GM12892 (cell line): ENCODE measurements at regions not wholly inside any gene's neighbourhood (a gene's known extent, or its start where the extent isn't known, plus 50 kb on each side); places are given as distances from the start of the nearest gene placed in this dataset.

ENCODE experiments used
- DNase-seq: peaks from one replicate; pipeline ENCODE4 v3.0.0; 2011; ENCODE audit not compliant: insufficient read length
- FAIRE-seq: peaks from 2 replicates; lab custom pipeline; 2011; peaks lifted over from hg19 to GRCh38; lab: Jason Lieb, UNC
- POLR2A ChIP-seq: IDR thresholded peaks from 2 replicates; pipeline ENCODE4 v1.6.1; 2011; ENCODE audit warnings: low read depth, low read length, control low read depth
- POLR2AphosphoS5 ChIP-seq: IDR thresholded peaks from 2 replicates; pipeline ENCODE4 v1.6.1; 2011; ENCODE audit warnings: low read depth, low read length, control low read depth
- TAF1 ChIP-seq: IDR thresholded peaks from 2 replicates; pipeline ENCODE4 v1.6.1; 2011; ENCODE audit warnings: low read depth, mild to moderate bottlenecking, control low read depth, low read length, borderline replicate concordance

DNA sequence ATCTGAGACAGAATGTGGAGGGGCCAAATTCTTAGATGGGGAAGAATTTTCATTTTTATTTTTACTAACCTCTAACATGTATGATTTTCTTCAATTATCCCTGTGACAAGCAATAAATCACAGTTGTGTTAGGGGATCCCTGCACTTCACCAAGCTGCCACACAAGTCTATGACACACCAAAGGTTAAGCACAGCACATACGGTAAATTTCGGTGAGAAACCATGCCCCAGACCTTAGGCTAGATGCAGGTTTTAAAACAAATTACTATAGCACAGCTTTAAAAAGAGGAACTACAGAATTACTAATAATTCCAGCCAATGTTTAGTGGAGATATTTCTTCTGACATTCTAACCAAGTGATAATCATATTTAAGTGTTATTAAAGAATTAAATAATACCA lies 175.7 kb upstream of the RORB start:
- no peak for DNase-seq
- no peak for TF ChIP-seq POLR2AphosphoS5
- TF ChIP-seq POLR2A: no peak
- TF ChIP-seq TAF1: no peak
- FAIRE-seq: no peak

DNA sequence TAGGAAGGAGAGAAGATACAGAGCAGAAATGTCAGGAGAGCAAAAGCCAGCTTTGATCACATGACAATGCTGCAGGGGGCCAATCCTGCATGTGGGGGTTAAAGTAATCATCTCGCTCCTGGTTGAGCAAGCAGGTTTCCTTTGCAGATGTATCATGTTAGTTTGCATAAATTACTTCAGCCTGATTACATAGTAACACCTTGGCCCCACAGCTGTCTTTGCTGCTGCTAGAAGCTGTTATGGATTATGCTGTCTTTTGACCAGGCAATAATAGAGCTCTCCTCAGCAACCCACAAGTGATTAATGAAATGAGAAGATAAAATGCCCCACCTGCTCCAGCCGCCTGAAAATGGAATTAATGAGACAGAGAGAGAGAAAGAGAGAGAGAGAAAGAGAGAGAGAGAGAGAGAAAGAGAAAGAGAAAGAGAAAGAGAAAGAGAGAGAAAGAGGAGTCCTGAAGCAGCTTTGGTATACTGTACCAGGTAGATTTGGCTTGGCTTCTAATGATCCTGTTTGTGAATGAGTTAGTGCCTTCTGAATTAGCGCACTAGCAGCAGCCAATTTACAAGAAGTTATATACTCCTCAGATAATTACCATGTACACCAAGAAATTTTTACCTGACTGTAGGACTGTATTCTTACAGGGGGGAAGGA lies 174.3 kb upstream of the RORB start:
- TF ChIP-seq POLR2A: no peak
- no peak for TF ChIP-seq POLR2AphosphoS5
- no peak for TF ChIP-seq TAF1
- FAIRE-seq: no peak
- no peak for DNase-seq

DNA sequence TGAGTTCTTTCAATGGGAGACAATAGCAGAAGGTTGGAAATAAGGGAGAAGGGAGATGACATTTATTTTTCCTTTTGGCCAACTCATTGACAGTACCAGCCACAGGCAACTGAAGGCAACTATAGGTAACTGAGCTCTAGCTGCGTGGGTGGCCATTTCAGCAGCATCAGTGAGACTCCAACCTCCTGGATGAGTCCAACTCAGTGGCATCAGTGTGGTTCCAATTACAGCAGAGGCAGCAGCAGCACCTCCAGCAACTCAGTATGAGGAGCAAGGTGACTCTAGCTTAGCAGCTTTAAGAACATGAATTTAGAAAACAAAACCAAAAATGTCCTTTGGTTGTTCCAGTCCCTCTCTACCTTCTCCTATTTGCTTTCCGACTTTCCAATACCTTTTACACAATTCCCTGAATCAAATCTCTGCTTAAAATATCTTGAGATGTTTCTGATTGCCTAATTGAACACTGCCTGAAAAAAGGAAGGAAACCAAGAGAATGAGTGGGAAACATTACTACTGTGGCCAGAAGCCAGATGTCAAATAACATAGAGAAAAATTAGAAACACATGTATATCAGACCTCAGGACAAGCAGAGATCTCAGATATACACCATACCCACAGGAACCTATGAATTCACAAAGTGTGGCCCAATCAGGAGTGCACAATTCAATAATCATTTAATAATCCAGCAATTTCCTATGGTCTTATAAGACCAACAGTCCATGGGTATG lies 166.5 kb upstream of the RORB start:
- no peak for DNase-seq
- no peak for FAIRE-seq
- TF ChIP-seq POLR2A (no peak), POLR2AphosphoS5 (no peak), TAF1 (no peak)

DNA sequence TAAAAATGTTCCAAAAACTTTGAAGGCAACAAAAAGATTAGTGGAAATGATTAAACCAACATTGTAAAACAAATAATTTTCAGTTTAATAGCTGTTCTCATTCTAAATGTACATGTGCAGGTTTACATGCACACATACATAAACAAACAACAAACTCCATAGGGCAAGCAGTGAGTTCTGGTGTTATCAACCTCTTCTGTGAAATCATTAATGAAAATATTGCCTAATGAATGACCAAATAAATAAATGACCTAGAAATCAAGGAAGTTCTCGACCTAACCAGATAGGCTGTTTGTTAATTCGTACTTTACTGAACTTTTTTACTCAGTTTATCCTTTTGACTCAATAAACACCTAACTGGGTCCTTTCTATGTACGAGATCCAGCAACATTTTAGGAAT lies 165.5 kb upstream of the RORB start:
- DNase-seq (no peak), FAIRE-seq (no peak)
- TF ChIP-seq TAF1 (no peak), POLR2A (no peak), POLR2AphosphoS5 (no peak)

DNA sequence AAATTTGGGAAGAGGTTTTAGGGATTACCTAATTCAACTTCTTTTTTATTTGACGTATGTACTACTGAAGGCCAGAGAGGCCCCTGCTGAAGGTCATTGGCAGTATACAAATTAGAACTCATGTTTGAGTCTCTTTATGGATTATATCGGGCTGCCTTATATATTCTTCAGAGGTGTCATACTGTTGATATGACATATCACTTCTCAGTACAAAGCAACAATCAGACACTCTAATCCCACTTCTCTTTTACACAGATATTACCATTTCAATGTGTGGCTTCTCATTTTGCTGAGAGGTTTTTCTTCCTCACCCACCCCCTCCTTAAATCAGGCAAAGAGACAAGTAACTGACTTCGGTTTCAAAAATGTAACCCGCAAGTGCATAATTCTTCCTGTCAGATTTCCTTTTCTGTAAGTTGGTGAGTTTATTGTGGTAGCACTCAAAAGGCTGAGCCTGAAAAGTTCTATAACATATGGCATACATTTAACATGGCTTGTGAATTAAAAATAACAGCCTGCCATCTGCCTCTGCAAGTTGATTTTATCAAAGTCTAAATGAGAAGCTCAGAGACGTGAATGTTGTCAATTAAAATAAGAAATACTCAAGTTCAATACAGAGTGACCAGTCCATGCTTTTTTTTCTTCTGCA lies 163.6 kb upstream of the RORB start:
- FAIRE-seq: no peak

DNA sequence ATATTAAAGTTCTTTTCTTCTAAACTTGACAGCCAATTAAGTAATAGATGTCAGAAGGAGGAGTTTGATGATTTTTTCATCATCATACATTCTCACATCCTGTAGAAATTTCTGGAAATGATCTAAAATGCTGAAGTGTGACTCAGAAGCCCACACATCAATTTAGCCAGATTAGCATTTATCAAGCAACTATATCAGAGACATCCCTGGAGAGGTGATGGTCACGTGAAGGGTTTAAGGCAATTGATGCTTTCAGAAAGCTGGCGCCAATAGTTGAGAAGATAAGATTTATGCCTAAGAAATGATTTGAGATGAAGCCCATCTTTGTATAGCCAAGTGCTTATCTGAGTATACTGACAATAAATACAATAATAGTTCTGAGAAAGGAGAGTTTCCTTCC lies 162.9 kb upstream of the RORB start:
- no peak for TF ChIP-seq POLR2AphosphoS5
- no peak for TF ChIP-seq POLR2A
- TF ChIP-seq TAF1: no peak
- no peak for FAIRE-seq
- no peak for DNase-seq

More for the DNA sequence above, 163.6 kb upstream of the RORB start:
- no peak for TF ChIP-seq POLR2A
- no peak for TF ChIP-seq POLR2AphosphoS5
- TF ChIP-seq TAF1: no peak
- DNase-seq: no peak

DNA sequence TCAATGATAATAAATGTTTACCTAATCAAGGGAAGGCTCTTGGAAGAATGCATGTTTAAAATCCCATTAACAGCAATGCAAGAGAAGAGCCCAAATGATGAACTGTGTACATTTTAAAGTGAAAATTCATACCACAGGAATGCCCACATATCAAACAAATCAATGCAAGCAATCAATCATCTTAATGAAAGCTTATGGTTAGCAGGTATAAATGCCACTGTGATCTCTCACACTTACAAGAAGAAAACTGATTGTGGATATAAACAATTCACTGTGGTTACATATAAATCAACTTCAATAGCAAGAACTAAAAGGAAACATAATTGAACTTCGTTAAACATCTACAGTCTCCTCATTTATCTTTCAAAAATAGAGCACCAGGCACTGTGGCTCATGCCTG lies 161.0 kb upstream of the RORB start:
- no peak for TF ChIP-seq POLR2AphosphoS5
- no peak for TF ChIP-seq POLR2A
- no peak for TF ChIP-seq TAF1
- DNase-seq (no peak), FAIRE-seq (no peak)

DNA sequence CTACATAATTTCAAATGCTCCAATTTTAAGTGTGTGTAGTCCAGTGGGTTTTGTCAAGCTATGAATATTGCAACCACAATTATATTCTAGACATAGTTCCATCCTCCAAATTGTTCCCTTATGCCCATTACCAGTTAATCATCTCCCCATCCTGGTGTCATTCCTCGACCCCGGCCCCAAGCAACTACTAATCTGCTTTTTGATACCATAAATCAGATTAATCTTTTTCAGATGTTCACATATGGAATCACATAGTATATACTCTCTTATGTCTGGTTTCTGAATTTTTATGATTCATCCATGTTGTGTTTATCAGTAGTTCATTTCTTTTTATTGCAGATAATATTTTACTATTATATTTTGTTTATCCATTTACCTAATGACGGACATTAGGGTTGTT lies 148.4 kb upstream of the RORB start:
- FAIRE-seq: no peak
- no peak for DNase-seq
- TF ChIP-seq TAF1 (no peak), POLR2A (no peak), POLR2AphosphoS5 (no peak)

DNA sequence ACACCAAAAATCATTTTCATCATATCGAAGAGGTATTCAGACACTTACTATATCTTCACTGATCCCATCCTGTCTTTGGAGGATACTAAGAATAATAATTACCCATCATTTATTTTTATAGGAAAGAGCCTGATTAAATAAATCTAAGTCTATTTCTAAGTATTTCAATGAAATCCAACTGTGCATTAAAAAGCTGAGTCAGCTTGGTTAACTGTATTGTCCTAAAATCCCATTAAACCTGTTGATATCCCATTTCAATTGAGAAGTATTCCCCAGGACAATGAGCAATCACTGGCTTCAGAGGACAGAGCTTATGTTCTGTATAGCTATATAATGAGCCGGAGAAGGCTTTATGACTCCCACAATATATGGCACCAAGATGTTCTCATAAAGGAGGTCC lies 142.0 kb upstream of the RORB start:
- TF ChIP-seq POLR2A (no peak), POLR2AphosphoS5 (no peak), TAF1 (no peak)
- FAIRE-seq (no peak), DNase-seq (no peak)

DNA sequence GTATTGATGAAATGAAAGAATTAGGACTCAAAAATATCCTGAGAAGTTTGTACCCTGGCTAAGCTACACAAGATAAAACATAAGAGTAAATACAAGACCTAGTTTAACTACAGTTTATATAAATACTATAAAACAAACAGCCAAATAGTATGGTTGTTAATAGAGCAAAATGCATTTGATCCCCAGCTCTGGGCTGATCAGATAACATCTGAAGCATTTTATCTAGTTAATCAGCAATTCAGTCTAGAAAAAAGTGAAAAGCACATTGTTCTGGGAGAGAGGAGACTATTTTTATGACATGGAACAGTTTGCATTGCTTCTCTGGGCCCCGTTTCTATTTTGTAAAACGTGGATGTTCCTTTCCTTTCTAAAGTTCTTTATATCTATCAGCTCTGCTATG lies 139.6 kb upstream of the RORB start:
- no peak for FAIRE-seq
- no peak for TF ChIP-seq POLR2AphosphoS5
- TF ChIP-seq TAF1: no peak
- no peak for TF ChIP-seq POLR2A
- DNase-seq: no peak

DNA sequence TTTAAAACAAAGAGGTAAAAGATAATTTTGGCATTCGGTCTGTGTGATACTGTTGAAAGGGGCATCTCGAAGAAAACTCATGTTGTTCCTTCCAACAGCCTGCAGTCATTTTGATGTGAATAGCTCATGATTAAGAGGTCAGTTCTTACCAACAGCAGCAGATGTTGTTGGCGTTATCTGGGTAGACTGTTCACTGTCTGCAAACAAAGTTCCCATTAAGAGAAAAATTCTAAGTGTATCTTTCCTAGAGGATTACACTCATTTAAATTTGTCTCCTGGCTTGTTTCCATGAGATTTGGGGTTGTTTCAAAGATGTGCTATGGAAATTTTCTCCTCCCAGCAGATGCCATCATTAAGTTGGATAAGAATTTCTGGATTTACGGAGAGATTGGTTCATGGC lies 138.2 kb upstream of the RORB start:
- no peak for DNase-seq
- no peak for FAIRE-seq
- TF ChIP-seq POLR2A (no peak), POLR2AphosphoS5 (no peak), TAF1 (no peak)
